ENCODE measurements at regions not wholly inside any gene's neighbourhood (a gene's known extent, or its start where the extent isn't known, plus 50 kb on each side); places are given as distances from the start of the nearest gene placed in this dataset.

DNA sequence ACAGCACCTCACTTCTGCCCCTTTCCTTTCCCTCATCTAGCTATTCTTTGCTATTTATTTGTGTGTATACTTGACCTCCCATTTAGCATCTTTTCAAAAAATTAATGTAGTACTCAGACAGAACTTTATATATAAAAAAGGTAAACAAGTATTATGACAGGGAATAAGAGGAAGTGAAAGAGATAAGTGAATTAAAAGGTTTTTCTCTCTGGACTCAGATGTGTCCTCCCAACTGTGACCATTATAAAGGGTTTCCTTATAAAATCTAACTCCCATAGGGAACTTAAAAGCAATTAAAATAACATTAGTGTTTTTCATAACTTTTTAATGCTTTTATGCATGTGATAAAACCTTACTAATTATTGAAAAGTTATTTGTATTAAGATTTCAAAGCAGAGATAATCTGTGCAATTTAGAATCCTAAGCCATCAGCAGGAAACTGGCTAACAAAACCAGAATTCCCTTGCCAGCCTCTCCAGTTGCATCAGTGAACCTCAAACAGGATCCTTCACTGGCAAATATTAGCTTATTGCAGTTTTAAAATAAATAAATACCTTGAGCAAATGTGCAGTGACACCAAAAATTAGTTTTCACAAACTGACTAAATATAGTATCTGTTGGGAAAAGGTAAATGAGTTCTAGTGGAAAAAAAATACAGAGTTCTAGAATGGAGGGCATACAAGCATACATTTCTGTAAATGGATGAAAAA lies 930.7 kb downstream of the BCL11A start:
- no peak for DNase-seq

DNA sequence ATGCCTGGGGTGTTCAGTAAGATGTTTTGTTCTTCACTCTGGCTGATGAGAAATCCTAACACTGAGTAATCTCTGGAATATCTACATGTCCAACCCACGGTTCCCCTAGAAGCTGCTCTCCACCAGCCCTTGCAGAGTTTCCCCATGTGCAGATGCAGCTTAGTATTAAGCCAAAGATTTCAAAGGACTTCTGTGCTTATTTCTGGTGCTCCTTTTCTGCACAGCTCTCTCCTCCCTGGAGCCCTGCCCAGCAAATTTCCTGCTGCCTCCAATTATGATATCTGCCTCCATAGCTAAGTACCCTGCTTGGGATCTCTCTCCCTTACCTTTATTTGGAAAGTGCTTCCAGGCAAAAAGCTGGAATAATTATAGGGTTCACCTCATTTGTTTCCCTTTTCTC lies 949.3 kb downstream of the BCL11A start:
- no peak for DNase-seq

DNA sequence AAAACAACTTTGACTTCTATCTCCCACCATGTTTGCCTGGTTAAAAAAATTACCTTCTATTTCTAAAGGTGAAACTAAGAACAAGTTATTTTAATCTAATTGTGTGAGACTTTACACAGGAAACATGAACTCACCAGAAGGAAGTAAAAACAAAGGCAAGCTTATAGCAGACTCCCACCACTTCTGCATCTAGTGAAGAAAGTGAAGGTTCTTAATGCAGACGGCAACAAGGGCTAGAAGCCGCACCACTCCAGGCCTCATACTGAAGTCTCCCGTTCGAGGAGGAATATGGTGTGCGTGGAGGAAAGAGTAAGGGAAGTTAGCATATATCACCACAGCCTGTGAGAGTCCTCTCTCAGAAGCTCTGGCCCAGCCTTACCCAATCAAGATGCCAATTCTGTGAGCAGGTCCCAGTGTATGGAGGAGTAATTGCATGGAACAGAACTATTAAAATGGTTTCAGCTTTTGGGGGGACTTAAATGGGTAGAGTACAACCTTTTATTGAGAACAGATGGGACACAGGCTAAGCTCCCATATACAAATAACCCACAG lies 958.7 kb downstream of the BCL11A start:
- no peak for DNase-seq

DNA sequence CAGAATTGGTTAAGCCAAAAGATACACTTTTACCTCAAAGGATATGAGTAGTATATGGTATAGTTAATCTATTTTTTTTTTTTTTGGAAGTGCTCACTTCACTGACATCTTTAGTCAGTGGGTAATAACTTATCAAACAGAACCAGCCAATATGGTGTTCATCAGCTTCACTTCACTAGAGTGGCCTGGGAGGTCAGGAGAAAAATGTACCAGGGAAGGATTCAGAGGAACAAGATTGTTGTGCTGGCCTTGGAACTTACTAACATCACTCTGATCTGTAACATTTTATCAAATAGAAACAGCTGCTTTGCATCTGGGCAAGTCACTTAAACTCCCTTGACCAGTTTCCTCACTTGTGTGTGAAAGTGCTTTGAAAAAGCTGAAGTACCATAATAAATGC lies 962.7 kb downstream of the BCL11A start:
- DNase-seq, result no peak

DNA sequence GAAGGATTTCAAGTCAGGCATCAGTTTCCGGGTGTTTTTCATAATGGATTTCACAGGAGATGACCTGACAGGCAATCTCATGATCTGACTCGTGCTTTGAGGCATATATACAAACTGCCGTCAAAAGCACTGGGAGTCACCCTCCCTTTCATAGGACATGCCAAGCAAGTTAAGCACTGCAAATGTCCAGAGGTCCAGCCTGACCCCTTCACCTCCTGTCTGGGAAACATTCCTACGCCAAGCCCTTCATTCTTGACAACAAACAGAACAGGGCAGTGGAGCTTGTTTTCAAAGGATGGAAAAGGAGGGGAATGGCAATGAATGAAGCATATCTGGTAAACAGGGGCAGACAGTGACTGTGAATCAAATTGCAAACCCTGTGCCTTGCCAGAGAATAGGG lies 963.6 kb downstream of the BCL11A start:
- DNase-seq, result no peak

DNA sequence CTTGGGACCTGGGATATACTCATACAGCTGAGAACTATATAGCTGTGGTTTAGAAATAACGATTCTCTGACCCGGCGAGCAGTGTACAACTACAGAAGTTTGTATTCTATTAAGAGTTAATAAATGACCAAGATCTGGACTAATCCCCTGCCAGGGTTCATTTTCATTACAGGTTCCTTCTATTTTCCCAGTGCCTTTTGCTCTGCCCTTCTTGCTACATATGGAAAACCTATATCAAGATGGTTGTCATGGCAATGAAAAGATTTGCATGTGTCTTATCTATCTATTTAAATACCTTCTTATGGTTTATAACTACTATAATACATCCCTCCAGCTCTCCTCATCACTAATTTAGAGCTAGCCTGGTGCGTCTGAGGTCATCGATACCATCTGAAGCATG lies 965.2 kb downstream of the BCL11A start:
- DNase-seq, result no peak

DNA sequence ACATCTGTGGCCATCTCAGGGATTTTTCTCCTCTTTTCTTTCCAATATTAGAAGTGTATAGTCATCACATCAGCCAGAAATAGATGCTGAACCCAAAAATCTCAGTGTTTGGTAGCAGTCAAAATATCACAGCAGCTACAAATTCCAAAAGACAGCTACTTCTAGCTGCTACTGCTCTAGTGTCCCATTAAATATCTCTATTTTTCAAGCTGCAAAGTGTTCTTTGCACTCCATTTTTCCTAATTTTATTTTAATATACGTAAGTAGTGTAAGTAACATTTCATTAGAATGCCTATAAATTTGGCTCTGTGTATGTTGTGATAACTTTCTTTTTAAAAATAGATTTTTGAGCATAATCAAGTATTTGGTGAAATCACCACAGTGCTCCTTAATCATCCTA lies 967.3 kb downstream of the BCL11A start:
- no peak for DNase-seq

DNA sequence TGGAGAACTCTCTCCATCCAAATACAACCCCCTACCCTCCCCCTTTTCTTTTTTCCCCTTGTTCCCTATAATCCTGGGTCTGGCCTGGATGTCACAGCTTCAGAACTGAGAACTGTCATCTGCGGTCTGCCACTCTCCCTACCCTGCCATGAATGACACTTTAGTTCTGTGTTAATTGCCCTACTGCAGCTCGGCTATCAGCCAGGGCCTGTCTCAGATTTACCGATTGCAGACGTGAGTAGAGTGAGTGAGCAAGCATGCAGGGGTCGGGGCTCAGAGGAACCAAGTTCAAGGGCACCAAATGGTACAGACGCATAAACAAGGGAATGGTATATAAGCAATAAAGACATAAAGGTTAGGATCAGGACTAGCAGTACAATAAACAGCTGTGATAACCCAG lies 967.8 kb downstream of the BCL11A start:
- no peak for DNase-seq

DNA sequence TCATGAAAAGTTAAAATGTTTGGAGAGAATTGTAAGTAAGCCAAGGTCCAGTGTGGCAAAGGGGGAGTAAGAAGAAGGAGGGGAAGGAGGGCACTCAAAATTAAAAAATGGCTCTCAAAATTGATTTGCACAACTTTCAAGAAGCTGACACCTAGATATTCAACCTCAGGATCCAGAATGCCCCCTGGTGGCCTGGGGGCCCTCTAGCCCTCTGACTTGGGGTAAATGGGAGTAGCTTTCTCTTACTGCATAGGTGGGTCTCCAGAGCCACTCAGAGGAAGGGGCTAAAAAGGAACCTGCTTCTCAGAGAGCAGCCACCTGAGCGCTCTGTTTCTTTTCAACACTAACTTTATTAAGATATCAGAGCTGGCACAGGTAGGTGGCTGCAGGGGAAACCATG lies 968.5 kb downstream of the BCL11A start:
- DNase-seq, result peak; percentile 1

DNA sequence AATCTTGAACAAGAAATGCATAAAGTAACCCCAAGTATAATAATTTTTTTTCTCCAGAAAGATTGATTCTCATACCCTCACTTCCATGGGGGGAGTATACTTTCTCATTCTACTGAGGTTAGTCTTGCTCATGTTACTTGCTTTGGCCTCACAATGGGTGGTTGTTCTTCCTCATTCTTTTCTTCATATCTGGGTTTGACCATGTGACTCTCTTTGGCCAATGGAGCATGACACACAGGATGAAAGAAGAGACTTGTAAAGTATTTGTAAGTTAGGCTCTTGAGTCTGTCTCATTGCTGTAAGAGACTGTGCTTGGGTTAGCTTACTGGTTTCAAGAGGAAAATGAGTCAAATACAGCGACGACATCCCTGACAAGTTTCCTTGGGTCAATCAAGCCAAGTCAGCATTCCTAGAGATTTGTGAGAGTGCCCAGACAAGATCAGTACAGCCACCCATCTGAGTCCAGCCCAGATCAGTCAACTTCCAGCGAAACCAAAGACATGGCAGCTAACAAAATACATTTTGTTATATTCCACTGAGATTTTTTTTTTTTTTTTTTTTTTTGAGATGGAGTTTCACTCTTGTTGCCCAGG lies 970.2 kb downstream of the BCL11A start:
- DNase-seq, result no peak

DNA sequence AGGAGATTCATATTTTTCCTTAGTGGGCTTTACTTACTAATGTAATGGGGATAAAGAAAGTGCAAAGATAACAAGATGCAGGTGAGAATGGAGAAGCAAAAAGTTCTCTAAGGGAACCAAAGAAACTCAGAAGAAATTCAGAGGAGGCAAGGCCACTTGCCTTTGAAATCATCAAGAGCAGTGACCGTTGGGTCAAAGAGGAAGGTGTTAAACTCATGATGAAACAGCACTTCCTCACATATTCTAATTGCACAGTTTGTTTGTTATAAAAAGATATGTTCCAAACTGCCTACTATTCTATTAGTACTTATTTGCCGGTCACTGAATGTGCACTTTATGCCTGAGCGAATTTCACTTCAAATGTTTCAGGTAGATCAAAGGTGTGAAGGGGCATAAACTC lies 975.1 kb downstream of the BCL11A start:
- DNase-seq, result no peak

DNA sequence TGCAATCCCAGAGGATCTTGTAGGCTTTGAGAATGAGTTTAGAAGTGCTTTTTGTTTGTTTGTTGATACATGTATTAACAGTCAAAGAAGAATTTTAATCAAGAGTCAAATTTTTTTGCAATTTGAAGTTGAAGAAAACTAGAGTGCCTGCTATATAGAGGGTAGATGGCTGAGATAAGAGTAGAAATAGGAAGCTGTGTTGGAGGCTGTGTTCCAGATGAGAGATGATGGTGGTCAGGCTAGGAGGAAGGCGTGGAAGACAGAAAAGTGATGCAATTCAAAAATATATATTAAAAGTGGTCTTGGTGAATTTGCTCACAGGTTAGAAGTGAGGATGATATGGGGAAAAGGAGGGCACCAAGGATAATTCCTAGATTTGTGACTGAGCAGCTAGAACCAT lies 978.3 kb downstream of the BCL11A start:
- no peak for DNase-seq

DNA sequence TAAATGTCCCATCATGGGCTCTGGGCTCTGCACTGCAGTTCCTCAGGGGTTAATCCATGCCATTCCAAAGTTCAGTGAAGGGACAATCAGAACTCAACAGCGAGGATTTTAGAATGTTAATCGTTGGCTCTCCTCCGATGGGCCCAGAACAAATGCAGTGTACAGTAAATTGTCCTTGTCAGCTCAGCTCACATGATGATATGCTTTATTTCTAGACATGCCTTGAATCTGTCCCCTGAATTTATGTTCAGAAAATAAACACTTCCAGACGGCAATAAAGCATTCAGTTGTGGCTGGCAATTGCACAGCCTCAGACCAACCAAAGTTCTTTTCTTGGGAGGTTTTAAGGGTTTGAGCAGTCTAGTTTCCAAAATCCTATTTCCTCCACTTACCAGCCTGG lies 981.2 kb downstream of the BCL11A start:
- DNase-seq, result no peak

DNA sequence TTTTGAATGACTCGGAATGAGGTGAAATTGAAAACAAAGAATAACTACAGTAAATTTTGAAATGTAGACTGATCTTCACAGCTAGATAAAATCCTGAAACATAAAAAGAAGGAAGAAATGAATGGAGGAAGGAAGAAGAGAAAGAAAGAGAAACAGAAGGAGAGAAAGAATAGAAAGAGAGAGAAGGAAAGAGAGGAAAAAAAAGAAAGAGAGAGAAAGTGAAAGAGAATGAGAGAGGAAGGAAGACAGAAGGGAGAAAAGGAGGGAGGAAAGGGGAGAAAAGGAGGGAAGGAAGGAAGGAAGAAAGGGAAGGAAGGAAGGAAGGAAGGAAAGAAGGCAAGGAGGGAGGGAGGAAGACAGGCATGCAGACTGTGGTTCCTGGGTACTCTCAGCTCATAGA lies 982.6 kb downstream of the BCL11A start:
- no peak for DNase-seq

DNA sequence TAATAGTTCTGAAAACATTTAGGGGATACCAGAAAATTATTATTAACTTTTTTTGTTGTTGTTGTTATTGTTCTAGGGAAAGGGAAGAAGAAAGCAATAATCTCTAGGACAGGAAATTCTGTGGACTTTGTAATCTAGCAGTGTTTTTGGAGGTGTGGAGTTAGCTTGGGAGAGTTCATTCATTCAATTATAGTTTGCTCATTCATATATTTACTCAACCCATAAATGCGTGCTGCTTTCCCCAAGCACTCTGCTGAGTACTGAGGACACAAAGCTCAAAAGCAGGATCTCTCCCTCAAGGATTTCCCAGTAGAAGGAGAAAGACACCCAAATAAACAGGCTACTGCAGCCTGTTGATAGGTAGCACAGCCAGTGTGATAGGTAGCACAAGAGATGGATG lies 984.3 kb downstream of the BCL11A start:
- DNase-seq, result no peak

DNA sequence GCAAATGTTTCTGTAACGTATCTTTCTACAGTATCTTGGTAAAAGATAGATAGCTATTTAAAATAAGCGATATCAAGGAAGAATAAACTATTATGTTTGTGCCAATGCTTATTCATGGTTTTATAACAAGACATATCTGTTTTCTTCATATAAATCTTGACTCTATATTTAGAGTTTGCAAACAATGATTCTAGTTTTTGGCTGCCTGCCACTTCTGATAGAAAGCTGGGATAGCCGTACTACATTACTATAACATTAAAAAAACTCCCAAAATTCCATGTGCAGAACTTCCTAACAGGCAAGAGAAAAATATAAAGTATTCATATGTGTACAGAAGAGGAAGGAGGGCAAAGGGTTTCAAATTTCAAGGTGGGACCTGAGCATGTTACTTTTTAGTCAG lies 985.0 kb downstream of the BCL11A start:
- no peak for DNase-seq

DNA sequence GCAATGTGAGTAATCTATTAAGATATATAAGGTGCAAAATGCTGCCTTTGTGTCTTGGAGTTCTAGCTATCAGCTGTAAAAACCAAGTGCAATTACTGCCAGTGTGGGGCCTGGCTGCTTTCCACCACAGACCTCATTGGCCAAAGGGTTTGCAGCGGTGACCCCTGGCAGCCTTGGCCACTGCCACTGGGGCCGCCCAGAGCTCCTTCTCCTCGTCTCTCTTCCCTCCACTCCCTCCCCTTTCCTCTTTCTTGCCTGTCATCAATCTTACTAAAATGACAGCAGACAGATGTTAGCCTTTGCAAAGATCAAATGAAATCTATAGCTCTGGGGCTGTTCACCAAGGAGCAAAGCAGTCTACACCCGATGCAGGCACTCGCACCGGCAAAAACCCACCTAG lies 986.3 kb downstream of the BCL11A start:
- DNase-seq, result no peak

DNA sequence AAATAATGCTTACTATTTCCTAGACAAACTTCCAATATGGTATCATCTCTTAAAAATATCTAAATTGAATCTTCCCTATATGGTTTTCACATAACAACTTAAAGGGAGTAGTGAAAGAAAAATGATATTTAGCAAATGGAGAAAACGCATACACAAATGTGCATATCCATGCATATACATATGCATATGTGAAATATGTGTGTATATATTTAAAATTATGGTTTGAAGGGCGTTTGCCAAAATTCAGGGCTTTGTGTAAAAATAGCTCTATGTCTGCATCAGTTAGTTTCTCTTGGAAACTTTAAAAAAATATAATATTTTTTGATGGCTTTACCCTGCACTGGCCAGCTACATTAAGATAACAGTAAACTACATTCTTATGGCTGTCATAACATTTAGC lies 986.7 kb downstream of the BCL11A start:
- DNase-seq, result no peak

DNA sequence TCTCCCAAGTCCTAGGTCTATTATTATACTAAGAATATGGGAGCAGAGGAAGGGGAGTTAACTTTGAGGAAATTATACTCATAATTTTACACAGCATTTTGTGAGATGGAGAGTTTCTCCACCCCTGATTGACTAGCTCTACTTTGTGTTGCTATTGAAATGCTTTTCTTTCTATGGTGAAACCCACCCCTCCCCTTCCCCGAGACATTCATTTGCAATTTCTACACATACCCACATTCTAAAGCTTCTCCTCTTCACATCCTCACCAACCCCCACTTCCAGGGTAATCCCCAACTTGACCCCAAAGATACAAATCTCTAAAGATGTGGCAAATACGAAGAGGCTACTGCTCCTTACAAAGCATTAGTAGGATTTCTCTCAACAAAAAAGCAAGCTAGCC lies 992.2 kb downstream of the BCL11A start:
- no peak for DNase-seq

DNA sequence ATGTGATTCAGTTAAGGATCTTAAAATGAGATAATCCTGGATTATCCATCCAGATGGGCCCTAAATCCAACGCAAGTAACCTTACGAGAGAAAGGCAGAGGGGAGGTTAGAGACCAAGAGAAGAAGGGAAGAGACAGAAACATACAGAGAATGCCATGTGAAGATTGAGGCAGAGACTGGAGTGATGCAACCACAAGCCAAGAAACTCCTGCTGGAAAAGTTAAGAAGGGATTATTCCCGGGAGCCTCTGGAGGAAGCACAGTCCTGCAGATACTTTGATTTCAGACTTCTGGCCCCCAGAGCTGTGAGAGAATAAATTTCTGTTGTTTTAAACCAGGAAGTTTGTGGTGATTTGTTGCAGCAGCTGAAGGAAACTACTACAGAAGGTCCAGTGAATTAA lies 992.7 kb downstream of the BCL11A start:
- no peak for DNase-seq

DNA sequence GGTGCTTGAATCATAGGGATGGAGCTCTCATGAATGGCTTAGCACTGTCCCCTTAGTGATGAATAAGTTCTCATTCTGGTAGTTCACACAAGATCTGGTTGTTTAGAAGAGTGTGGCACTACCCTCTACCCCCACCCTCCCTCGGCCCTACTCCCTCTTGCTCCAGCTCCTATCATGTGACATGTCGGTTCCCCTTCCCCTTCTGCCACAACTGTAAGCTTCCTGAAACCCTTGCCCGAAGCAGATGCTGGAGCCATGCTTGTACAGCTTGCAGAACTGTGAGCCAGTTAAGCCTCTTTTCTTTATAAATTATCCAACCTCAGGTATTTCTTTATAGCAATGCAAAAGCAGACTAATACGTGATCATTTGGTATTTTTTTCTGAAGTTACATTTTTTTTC lies 1012.6 kb downstream of the BCL11A start:
- DNase-seq, result no peak

DNA sequence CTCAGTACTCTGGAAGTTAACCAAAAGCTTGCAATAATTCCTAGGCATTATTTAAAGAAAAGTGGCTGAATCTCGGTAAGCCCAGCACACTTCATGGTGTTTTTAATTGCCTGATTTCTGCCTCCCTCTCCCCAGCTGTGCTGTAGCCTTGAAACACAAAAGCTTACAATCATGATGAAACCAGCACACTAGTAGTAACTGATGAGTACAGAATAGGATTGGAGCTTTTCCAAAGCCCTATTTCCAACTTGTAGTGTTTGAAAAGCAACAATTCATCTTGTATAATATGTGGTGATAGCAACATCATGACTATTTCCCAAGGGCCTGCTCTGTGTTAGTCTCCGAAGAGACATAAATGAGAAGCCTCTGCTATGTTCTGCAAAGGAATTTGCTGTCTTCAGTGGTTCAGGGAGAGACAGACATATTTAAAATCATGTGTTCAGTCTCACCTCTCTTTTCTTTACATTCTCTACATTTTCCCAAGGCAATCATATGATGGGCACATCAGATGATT lies 1015.0 kb downstream of the BCL11A start:
- DNase-seq, result no peak

DNA sequence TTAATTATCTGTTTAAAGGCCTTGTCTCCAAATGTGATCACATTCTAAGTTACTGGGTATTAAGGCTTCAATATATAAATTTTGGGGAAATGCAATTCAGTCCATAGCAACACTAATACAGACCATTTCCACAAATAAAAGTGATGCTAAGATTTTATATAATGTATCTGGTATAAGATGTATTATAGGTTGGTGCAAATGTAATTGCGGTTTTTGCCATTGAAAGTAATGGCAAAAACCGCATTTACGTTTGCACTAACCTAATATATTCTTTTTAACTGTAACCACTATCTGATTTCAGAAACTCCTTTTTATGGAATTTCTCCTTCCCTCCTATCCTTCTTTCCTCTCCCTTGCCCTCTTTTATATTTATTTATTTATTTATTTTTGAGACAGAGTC lies 1020.6 kb downstream of the BCL11A start:
- no peak for DNase-seq

DNA sequence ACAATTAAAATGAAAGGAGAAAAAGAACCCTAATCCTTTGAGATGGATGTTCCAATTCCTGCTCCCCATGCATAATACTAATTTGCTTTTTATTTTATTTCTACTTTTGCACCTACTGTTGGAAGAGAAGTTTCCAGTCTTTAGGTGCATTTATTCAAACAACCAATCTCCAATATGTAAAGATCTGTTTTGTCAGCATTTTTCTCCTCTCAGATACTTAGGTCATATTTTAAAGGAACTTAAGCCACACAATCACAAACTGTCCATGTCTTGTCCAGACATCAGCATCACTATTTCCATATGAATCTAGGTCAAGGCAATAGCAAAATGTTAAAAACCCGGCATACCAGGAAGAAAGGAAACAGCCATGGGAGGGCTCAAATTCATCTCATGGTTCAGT lies 1023.2 kb downstream of the BCL11A start:
- no peak for DNase-seq

DNA sequence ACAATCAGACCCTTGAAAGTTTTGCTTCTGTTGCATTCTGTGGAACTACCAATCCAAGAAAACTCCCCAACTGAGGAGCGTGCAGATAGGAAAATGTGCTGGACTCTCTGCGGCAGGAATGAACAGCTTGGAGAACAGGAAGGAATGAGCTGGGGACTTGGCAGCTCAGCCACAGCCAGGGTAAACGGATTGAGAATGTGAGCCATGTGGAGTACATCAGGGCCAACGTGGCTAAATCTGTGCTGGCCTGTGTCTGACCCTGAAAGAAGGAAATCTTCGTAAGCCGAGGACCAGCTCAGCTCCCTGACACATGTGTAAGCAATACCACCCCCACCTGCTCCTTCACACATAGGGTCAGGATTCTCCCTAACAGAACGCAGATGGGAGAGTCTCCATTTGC lies 1023.7 kb downstream of the BCL11A start:
- DNase-seq, result no peak
